Upper lobe of right lung (tissue), 1 donor: ENCODE measurements at regions not wholly inside any gene's neighbourhood (a gene's known extent, or its start where the extent isn't known, plus 50 kb on each side); places are given as distances from the start of the nearest gene placed in this dataset.

Source experiments
- ATAC-seq: fragments of 200-7000 bp; cut with Tn5 transposase; one replicate; pipeline ENCODE4 v1.9.1; 2020; ENCODE audit warnings: mild to moderate bottlenecking, moderate library complexity
- DNase-seq: peaks from one replicate; pipeline ENCODE4 v3.0.0-alpha.2; 2020
- H3K27ac ChIP-seq: fragments of 200-600 bp; one replicate; pipeline ENCODE4 v1.8.0; 2022
- H3K27me3 ChIP-seq: fragments of 200-600 bp; one replicate; pipeline ENCODE4 v1.8.0; 2022; ENCODE audit warnings: mild to moderate bottlenecking
- H3K36me3 ChIP-seq: fragments of 200-600 bp; one replicate; pipeline ENCODE4 v1.8.0; 2022
- H3K4me1 ChIP-seq: fragments of 200-600 bp; one replicate; pipeline ENCODE4 v1.8.0; 2022
- H3K4me3 ChIP-seq: fragments of 200-600 bp; one replicate; pipeline ENCODE4 v1.8.0; 2022; ENCODE audit warnings: mild to moderate bottlenecking
- H3K9me3 ChIP-seq: fragments of 200-600 bp; one replicate; pipeline ENCODE4 v1.8.0; 2022
- intact Hi-C: fragments of 100-400 bp; cut with DNase I; formaldehyde crosslinking; loops from one replicate; pipeline ENCODE4 v1.11.0; 2022
- TF ChIP-seq, protein P1 (sequence below): fragments of 200-600 bp; IDR thresholded peaks from one replicate; pipeline ENCODE4 v1.8.0; 2022; ENCODE audit warnings: antibody characterized with exemption
- donor health status: DM: no; HTN: yes; CAD: no; lungs with severe emphysema.

DNA sequence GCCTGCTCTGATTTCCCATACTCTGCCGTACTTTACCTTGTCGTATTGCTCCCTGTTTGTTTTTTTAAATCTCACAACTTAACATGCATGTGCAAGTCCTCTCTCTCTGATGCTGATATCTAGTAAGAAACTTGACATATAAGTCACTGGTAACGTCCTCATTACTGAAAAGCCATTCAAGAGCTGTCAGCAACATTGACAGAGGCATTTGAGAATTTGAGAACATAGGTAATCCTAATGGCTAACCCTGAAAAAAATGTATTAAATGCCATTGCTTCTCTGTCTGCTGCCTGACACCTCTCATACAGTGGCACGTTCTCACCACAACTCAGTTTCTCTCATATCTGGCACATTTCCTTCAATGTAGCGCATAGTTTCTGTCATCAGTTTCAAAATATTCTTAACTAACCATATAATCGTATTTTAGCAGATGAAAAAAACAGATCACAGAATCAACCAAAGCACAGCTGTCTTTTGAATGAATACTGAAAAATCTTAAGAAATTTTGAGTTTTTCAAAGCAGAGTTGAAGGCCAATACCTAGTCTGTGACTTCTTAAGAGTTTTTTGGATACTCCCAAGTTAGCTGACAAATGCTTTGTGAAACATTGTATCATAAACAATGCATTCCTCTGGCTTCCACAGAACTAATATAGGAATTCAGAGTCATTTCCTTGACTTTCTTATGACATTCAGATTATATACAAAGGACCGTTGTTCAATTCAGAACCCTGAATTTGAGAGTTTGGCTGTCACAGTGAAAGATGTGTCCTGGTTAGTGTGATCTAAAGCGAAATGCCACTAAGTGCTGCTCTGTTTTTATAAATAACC is 996.4 kb downstream of the C4orf33 start:
- H3K4me1 ChIP-seq: no peaks in the 10 kb centered on the region

DNA sequence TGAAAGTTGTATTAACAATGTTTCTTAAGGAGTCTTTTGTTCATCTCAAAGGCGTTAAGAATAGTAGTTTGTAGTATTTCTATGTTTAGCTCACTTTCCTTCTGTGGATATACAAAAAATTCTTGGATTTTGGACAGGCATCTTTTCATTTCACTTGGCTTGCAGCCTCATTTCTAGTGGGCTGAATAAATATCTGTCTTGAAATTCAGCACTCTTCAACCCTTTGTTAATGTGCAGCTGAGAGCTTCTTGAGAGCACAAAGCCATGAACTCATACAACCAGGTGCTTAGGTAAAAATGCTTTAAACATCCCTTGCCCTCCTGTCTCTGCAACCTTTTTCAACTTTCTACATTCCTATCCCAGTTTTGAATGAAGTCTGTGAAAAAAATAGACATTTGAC is 1003.2 kb downstream of the C4orf33 start:
- Histone ChIP-seq H3K4me3 (no peak overlapping the region), H3K36me3 (no peaks in the 10 kb centered on the region), H3K27ac (no peak overlapping the region), H3K9me3 (no peaks in the 10 kb centered on the region), H3K27me3 (no peaks in the 10 kb centered on the region), H3K4me1 (no peaks in the 10 kb centered on the region)
- ATAC-seq (no peak), DNase-seq (no peak)
- TF ChIP-seq, protein P1, sequence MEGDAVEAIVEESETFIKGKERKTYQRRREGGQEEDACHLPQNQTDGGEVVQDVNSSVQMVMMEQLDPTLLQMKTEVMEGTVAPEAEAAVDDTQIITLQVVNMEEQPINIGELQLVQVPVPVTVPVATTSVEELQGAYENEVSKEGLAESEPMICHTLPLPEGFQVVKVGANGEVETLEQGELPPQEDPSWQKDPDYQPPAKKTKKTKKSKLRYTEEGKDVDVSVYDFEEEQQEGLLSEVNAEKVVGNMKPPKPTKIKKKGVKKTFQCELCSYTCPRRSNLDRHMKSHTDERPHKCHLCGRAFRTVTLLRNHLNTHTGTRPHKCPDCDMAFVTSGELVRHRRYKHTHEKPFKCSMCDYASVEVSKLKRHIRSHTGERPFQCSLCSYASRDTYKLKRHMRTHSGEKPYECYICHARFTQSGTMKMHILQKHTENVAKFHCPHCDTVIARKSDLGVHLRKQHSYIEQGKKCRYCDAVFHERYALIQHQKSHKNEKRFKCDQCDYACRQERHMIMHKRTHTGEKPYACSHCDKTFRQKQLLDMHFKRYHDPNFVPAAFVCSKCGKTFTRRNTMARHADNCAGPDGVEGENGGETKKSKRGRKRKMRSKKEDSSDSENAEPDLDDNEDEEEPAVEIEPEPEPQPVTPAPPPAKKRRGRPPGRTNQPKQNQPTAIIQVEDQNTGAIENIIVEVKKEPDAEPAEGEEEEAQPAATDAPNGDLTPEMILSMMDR: no peak
- intact Hi-C loops: no loop called here

More for the DNA sequence above, 996.4 kb downstream of the C4orf33 start:
- Histone ChIP-seq H3K4me3 (no peak overlapping the region), H3K9me3 (no peaks in the 10 kb centered on the region), H3K27ac (no peak overlapping the region), H3K27me3 (no peaks in the 10 kb centered on the region), H3K36me3 (no peaks in the 10 kb centered on the region)
- DNase-seq (no peak), ATAC-seq (no peak)
- intact Hi-C loops: no loop called here
- TF ChIP-seq, protein P1: no peak

DNA sequence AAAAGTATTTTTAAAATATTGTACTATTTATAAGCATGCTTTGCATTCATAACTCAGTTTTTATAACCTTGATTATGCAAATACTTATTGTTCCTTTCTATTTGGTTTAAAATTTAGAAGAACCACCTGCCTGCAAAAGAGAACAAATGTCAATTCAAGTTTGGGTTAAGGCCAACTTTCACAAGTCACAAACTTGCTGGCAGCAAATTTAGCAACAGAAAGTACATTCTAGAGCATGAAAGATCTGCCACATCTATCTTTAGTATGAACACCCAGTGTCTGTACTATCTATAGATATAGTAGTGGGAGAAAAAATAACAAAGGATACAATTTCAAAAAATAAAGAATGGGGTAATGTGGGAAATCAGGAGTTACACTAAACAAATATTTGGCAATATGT is 1014.2 kb downstream of the C4orf33 start:
- intact Hi-C loops: no loop called here
- TF ChIP-seq, protein P1: no peak
- DNase-seq: no peak
- Histone ChIP-seq H3K4me1 (no peaks in the 10 kb centered on the region), H3K36me3 (no peaks in the 10 kb centered on the region), H3K4me3 (no peak overlapping the region), H3K27ac (no peak overlapping the region), H3K9me3 (no peaks in the 10 kb centered on the region), H3K27me3 (no peaks in the 10 kb centered on the region)
- ATAC-seq: no peak

- H3K27me3 ChIP-seq: no peaks in the 10 kb centered on the region
- no peak overlapping the region for H3K4me3 ChIP-seq
- H3K9me3 ChIP-seq: no peaks in the 10 kb centered on the region
- no peaks in the 10 kb centered on the region for H3K4me1 ChIP-seq
- H3K27ac ChIP-seq: no peak overlapping the region
- TF ChIP-seq, protein P1: no peak
- H3K36me3 ChIP-seq: no peaks in the 10 kb centered on the region
- intact Hi-C loops: no loop called here
- no peak for DNase-seq
- no peak for ATAC-seq
Measured at GRCh38 chr4:130110770-130111169, 1014.8 kb downstream of the C4orf33 start.

GRCh38 chr4:130124066-130124465 is 1028.1 kb downstream of the C4orf33 start:
- Histone ChIP-seq H3K36me3 (no peaks in the 10 kb centered on the region), H3K9me3 (no peaks in the 10 kb centered on the region), H3K27ac (no peak overlapping the region), H3K4me1 (no peaks in the 10 kb centered on the region), H3K4me3 (no peak overlapping the region), H3K27me3 (no peaks in the 10 kb centered on the region)
- DNase-seq (no peak), ATAC-seq (no peak)
- TF ChIP-seq, protein P1: no peak
- intact Hi-C loops: no loop called here
